NT2/D1 (cell line): ENCODE measurements at regions not wholly inside any gene's neighbourhood (a gene's known extent, or its start where the extent isn't known, plus 50 kb on each side); places are given as distances from the start of the nearest gene placed in this dataset.

ENCODE experiments used
- SUZ12 ChIP-seq: IDR thresholded peaks from 2 replicates; pipeline ENCODE4 v1.6.1; 2011; ENCODE audit not compliant: insufficient read length, insufficient read depth; ENCODE audit errors: extremely low read depth
- YY1 ChIP-seq: IDR thresholded peaks from 2 replicates; pipeline ENCODE4 v1.6.1; 2011; ENCODE audit not compliant: insufficient read length, insufficient read depth
- ZNF274 ChIP-seq: IDR thresholded peaks from 2 replicates; pipeline ENCODE4 v1.6.1; 2011; ENCODE audit warnings: mild to moderate bottlenecking, low read depth, low read length

- TF ChIP-seq SUZ12 (no peak), YY1 (no peak), ZNF274 (no peak)
Measured at GRCh38 chr16:73420244-73420643, 372.3 kb upstream of the ZFHX3 start.
